B cell (primary cell): ENCODE measurements at regions not wholly inside any gene's neighbourhood (a gene's known extent, or its start where the extent isn't known, plus 50 kb on each side); places are given as distances from the start of the nearest gene placed in this dataset.

Source experiments
- ATAC-seq: fragments of 200-7000 bp; cut with Tn5 transposase; one replicate; pipeline ENCODE4 v1.10.0; 2021; ENCODE audit warnings: low read depth, mild to moderate bottlenecking, moderate number of reproducible peaks, moderate library complexity
- CTCF ChIA-PET: fragments of 350-600 bp; sonication (Branson Sonifier 250); formaldehyde crosslinking; loops from one replicate; lab custom pipeline; 2021; ENCODE audit warnings: antibody characterized with exemption, inconsistent platforms; lab: Charles Lee
- POLR2A ChIA-PET: fragments of 350-600 bp; sonication (Branson Sonifier 250); formaldehyde crosslinking; loops from one replicate; lab custom pipeline; 2021; ENCODE audit warnings: antibody characterized with exemption; lab: Charles Lee
- DNase-seq: peaks from one replicate; pipeline ENCODE4 v3.0.0; 2013
- H2AFZ ChIP-seq: 2 replicates; pipeline ENCODE4 v1.6.1; 2012; ENCODE audit warnings: mild to moderate bottlenecking, low read depth, low read length; ENCODE audit not compliant: insufficient read depth, poor library complexity, severe bottlenecking
- H3K27ac ChIP-seq, 2 donors: 1 replicate in 1 of 2; 2 replicates in 1 of 2; pipeline ENCODE4 v1.5.1; 2012 to 2013; ENCODE audit warnings: low read length in 2 of 2, mild to moderate bottlenecking in 2 of 2, moderate library complexity in 1 of 2
- H3K27me3 ChIP-seq, 4 experiments: fragments of 200-600 bp in 1 of 4; sonication (generic) in 1 of 4; replicated peaks in 1 of 4; 1 replicate in 2 of 4; 2 replicates in 2 of 4; pipeline versions ENCODE4 v1.6.1 to v1.7.0; 2013 to 2016; ENCODE audit warnings: low read length in 3 of 4, mild to moderate bottlenecking in 2 of 4, mixed read lengths in 1 of 4, moderate library complexity in 1 of 4; ENCODE audit not compliant: insufficient read depth in 4 of 4, control insufficient read depth in 3 of 4; ENCODE audit errors: control extremely low read depth in 1 of 4
- H3K36me3 ChIP-seq, 2 experiments: replicated peaks in 1 of 2; 1 replicate in 1 of 2; 2 replicates in 1 of 2; pipeline versions ENCODE4 v1.6.1 to v1.7.1; 2013; ENCODE audit warnings: low read length in 1 of 2; ENCODE audit not compliant: insufficient read depth in 2 of 2, control insufficient read depth in 1 of 2; ENCODE audit errors: control extremely low read depth in 1 of 2, extremely low read depth in 1 of 2
- H3K4me1 ChIP-seq, 2 donors: fragments of 200-600 bp in 1 of 2; sonication (generic) in 1 of 2; 1 replicate in 1 of 2; 2 replicates in 1 of 2; pipeline versions ENCODE4 v1.5.1 to v1.6.1; 2013 to 2017; ENCODE audit warnings: low read length in 2 of 2; ENCODE audit not compliant: control insufficient read depth in 2 of 2, insufficient read depth in 2 of 2
- H3K4me2 ChIP-seq: replicated peaks from 2 replicates; pipeline ENCODE3; 2012; ENCODE audit warnings: mild to moderate bottlenecking, low read depth, low read length; ENCODE audit not compliant: poor library complexity, severe bottlenecking
- H3K4me3 ChIP-seq, 5 experiments: fragments of 200-600 bp in 1 of 5; sonication (generic) in 1 of 5; 1 replicate in 3 of 5; 2 replicates in 2 of 5; pipeline versions ENCODE4 v1.5.1 to v1.7.0; 2011 to 2016; ENCODE audit warnings: low read length in 4 of 5, mild to moderate bottlenecking in 4 of 5, low read depth in 2 of 5, control low read depth in 1 of 5, moderate library complexity in 1 of 5; ENCODE audit not compliant: insufficient read depth in 1 of 5; ENCODE audit errors: control extremely low read depth in 1 of 5, extremely low read depth in 1 of 5
- H3K79me2 ChIP-seq: fragments of 200-600 bp; sonication (generic); one replicate; pipeline ENCODE4 v1.6.0; 2016; ENCODE audit warnings: low read length; ENCODE audit not compliant: control insufficient read depth, insufficient read depth
- H3K9ac ChIP-seq: fragments of 200-600 bp; sonication (generic); 2 replicates; pipeline ENCODE4 v1.6.1; 2017; ENCODE audit warnings: mild to moderate bottlenecking, low read length, moderate library complexity
- H3K9me3 ChIP-seq, 3 donors: one replicate each; pipeline versions ENCODE4 v1.6.1 to v1.7.1; 2013; ENCODE audit warnings: low read length in 2 of 3; ENCODE audit not compliant: control insufficient read depth in 2 of 3, insufficient read depth in 1 of 3; ENCODE audit errors: control extremely low read depth in 1 of 3
- H4K20me1 ChIP-seq: 2 replicates; pipeline ENCODE4 v1.6.0; 2012; ENCODE audit warnings: mild to moderate bottlenecking, low read length; ENCODE audit not compliant: insufficient read depth, control insufficient read depth, poor library complexity, severe bottlenecking
- H3K27ac Mint-ChIP-seq: one replicate; pipeline ENCODE4 v1.8.0; 2021; ENCODE audit warnings: mixed read lengths
- H3K27me3 Mint-ChIP-seq: one replicate; pipeline ENCODE4 v1.8.0; 2021; ENCODE audit warnings: mixed read lengths
- H3K4me1 Mint-ChIP-seq: one replicate; pipeline ENCODE4 v1.8.0; 2021; ENCODE audit warnings: mixed read lengths
- H3K4me3 Mint-ChIP-seq: one replicate; pipeline ENCODE4 v1.8.0; 2021; ENCODE audit warnings: mixed read lengths
- H3K9me3 Mint-ChIP-seq: one replicate; pipeline ENCODE4 v1.8.0; 2022; ENCODE audit warnings: mixed read lengths; ENCODE audit not compliant: insufficient read depth
- CTCF ChIP-seq: fragments of 200-600 bp; IDR thresholded peaks from one replicate; pipeline ENCODE4 v1.8.0; 2022; ENCODE audit warnings: antibody characterized with exemption, mild to moderate bottlenecking
- EZH2 ChIP-seq: IDR thresholded peaks from 2 replicates; pipeline ENCODE4 v1.6.1; 2012; ENCODE audit warnings: borderline replicate concordance, low read depth, mild to moderate bottlenecking, moderate library complexity, low read length; ENCODE audit not compliant: insufficient read depth, poor library complexity, severe bottlenecking
- WGBS: methylation state at CpG from one replicate; pipeline ENCODE4 v1.1.5; 2013; ENCODE audit warnings: missing lambda C conversion rate; ENCODE audit not compliant: insufficient coverage; 5-methylcytosine and 5-hydroxymethylcytosine counted together
- intact Hi-C: fragments of 100-400 bp; cut with micrococcal nuclease; formaldehyde crosslinking; loops from one replicate; pipeline ENCODE4 v1.10.0; 2022

GRCh38 chr1:232334811-232335210 lies 295.1 kb downstream of the SIPA1L2 start:
- DNase-seq = no peak
- no peak overlapping the region for H3K4me3 Mint-ChIP-seq
- Histone ChIP-seq H3K4me3 (no peak overlapping the region), H3K27me3 (no peaks in the 10 kb centered on the region), H2AFZ (no peak overlapping the region), H3K4me1 (no peaks in the 10 kb centered on the region), H3K36me3 (no peaks in the 10 kb centered on the region), H3K27ac (no peak overlapping the region), H3K9me3 (peaks cover 0 to 11% (median 0%) of the 10 kb centered on the region in 3 donors), H4K20me1 (no peaks in the 10 kb centered on the region), H3K4me2 (no peak overlapping the region), H3K79me2 (no peaks in the 10 kb centered on the region), H3K9ac (no peak overlapping the region)
- TF ChIP-seq CTCF (no peak), EZH2 (no peak)
- 86% methylated on average over 9 of the region's 10 CpGs for WGBS
- intact Hi-C loops = no loop called here
- H3K4me1 Mint-ChIP-seq = no peaks in the 10 kb centered on the region
- no peaks in the 10 kb centered on the region for H3K9me3 Mint-ChIP-seq
- ChIA-PET POLR2A (no interaction called here), CTCF (no interaction called here)
- no peak for ATAC-seq
- no peak overlapping the region for H3K27ac Mint-ChIP-seq
- H3K27me3 Mint-ChIP-seq = no peaks in the 10 kb centered on the region

- intact Hi-C loops = no loop called here
- H3K4me3 ChIP-seq = no peak overlapping the region
- H3K9me3 ChIP-seq = peaks cover 0 to 11% (median 0%) of the 10 kb centered on the region in 3 donors
- ATAC-seq (no peak), DNase-seq (no peak)
- CTCF ChIA-PET = no interaction called here
- Mint-ChIP-seq H3K27ac (no peak overlapping the region), H3K9me3 (no peaks in the 10 kb centered on the region), H3K4me3 (no peak overlapping the region), H3K4me1 (no peaks in the 10 kb centered on the region), H3K27me3 (no peaks in the 10 kb centered on the region)
- no peaks in the 10 kb centered on the region for H3K4me1 ChIP-seq
- H3K4me2 ChIP-seq = no peak overlapping the region
- POLR2A ChIA-PET = no interaction called here
- H3K27ac ChIP-seq = no peak overlapping the region
- no peaks in the 10 kb centered on the region for H3K27me3 ChIP-seq
- no peaks in the 10 kb centered on the region for H3K36me3 ChIP-seq
- WGBS = no CpG with 5 or more reads among the region's 3 CpGs
- H3K9ac ChIP-seq = no peak overlapping the region
- no peak overlapping the region for H2AFZ ChIP-seq
- TF ChIP-seq EZH2 (no peak), CTCF (no peak)
- no peaks in the 10 kb centered on the region for H3K79me2 ChIP-seq
- H4K20me1 ChIP-seq = no peaks in the 10 kb centered on the region
These were observed 295.7 kb downstream of the SIPA1L2 start for GRCh38 chr1:232334246-232334645.
